ENCODE measurements at regions not wholly inside any gene's neighbourhood (a gene's known extent, or its start where the extent isn't known, plus 50 kb on each side); places are given as distances from the start of the nearest gene placed in this dataset.

DNA sequence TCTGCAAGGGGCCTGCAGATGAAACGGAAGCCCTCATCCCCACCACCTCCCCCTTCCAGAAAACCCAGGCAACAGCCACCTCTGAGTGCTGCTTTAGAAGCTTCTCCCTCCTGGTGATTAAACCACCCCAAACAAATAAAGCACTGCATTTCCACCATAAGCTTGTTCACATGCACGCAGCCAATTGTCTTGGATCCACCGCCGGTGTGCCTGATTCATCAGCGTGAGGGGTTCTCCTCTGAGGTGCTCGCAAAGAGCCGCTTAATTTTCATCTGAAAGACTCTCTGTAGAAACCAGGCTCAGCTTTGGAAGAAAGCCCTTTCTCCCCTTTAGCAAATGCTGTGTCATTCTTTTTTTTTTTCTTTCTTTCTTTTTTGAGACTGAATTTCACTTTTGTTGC, 155.2 kb upstream of the EEF2KMT start:
- TF ChIP-seq, protein P1, sequence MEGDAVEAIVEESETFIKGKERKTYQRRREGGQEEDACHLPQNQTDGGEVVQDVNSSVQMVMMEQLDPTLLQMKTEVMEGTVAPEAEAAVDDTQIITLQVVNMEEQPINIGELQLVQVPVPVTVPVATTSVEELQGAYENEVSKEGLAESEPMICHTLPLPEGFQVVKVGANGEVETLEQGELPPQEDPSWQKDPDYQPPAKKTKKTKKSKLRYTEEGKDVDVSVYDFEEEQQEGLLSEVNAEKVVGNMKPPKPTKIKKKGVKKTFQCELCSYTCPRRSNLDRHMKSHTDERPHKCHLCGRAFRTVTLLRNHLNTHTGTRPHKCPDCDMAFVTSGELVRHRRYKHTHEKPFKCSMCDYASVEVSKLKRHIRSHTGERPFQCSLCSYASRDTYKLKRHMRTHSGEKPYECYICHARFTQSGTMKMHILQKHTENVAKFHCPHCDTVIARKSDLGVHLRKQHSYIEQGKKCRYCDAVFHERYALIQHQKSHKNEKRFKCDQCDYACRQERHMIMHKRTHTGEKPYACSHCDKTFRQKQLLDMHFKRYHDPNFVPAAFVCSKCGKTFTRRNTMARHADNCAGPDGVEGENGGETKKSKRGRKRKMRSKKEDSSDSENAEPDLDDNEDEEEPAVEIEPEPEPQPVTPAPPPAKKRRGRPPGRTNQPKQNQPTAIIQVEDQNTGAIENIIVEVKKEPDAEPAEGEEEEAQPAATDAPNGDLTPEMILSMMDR (IDR thresholded peaks at IDR 0.05; ENCODE audit: low read depth, low read length, poor library complexity, severe bottlenecking): no peak
- TF ChIP-seq EZH2phosphoT487 (IDR thresholded peaks at IDR 0.05; ENCODE audit: borderline replicate concordance, low read length): no peak
